ENCODE measurements at regions not wholly inside any gene's neighbourhood (a gene's known extent, or its start where the extent isn't known, plus 50 kb on each side); places are given as distances from the start of the nearest gene placed in this dataset.

- Histone ChIP-seq H3K27me3 (ENCODE audit: control insufficient read depth, insufficient read depth, low read length) (peaks cover 10% of the 10 kb centered on the region), H3K4me3 (ENCODE audit: low read depth, low read length) (no peak overlapping the region), H3K36me3 (ENCODE audit: control insufficient read depth, insufficient read depth, low read length) (no peaks in the 10 kb centered on the region)
- DNase-seq (ENCODE audit: low read depth), result no peak
- TF ChIP-seq, protein P1, sequence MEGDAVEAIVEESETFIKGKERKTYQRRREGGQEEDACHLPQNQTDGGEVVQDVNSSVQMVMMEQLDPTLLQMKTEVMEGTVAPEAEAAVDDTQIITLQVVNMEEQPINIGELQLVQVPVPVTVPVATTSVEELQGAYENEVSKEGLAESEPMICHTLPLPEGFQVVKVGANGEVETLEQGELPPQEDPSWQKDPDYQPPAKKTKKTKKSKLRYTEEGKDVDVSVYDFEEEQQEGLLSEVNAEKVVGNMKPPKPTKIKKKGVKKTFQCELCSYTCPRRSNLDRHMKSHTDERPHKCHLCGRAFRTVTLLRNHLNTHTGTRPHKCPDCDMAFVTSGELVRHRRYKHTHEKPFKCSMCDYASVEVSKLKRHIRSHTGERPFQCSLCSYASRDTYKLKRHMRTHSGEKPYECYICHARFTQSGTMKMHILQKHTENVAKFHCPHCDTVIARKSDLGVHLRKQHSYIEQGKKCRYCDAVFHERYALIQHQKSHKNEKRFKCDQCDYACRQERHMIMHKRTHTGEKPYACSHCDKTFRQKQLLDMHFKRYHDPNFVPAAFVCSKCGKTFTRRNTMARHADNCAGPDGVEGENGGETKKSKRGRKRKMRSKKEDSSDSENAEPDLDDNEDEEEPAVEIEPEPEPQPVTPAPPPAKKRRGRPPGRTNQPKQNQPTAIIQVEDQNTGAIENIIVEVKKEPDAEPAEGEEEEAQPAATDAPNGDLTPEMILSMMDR (IDR thresholded peaks at IDR 0.05; ENCODE audit: insufficient read depth, low read length, poor library complexity, severe bottlenecking), result no peak
Observed at GRCh38 chr10:78140066-78140630, 106.5 kb downstream of the RPS24 start.

DNA sequence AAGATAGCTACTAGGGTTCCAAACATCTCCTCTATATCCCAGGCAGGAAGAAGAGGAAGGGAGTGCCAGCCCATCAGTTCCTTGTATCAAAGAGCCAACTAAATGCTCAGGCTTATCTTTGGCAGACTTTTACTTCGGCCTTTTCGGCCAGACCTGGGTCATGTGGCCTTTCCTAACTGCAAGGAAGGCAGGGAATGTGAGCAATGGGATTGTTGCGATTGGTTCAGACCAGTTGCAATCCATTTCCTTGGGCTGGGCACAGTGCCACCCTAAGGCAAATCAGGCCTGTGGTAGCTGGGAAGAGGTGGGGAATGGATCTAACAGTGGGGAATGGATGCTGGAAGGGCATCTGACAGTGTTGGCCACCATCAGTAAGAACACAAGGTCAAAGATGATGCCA lies 109.9 kb downstream of the RPS24 start:
- TF ChIP-seq, protein P1 (IDR thresholded peaks at IDR 0.05; ENCODE audit: insufficient read depth, low read length, poor library complexity, severe bottlenecking), result no peak
- no peaks in the 10 kb centered on the region for H3K36me3 ChIP-seq (ENCODE audit: control insufficient read depth, insufficient read depth, low read length)
- H3K27me3 ChIP-seq (ENCODE audit: control insufficient read depth, insufficient read depth, low read length), result peaks cover 9% of the 10 kb centered on the region
- H3K4me3 ChIP-seq (ENCODE audit: low read depth, low read length), result no peak overlapping the region
- no peak for DNase-seq (ENCODE audit: low read depth)

- TF ChIP-seq, protein P1 (IDR thresholded peaks at IDR 0.05; ENCODE audit: insufficient read depth, low read length, poor library complexity, severe bottlenecking), result no peak
- DNase-seq (ENCODE audit: low read depth), result no peak
- no peaks in the 10 kb centered on the region for H3K36me3 ChIP-seq (ENCODE audit: control insufficient read depth, insufficient read depth, low read length)
- H3K4me3 ChIP-seq (ENCODE audit: low read depth, low read length), result no peak overlapping the region
- H3K27me3 ChIP-seq (ENCODE audit: control insufficient read depth, insufficient read depth, low read length), result peaks cover 5% of the 10 kb centered on the region
Observed at GRCh38 chr10:78146200-78146599, 112.5 kb downstream of the RPS24 start.

- TF ChIP-seq, protein P1 (IDR thresholded peaks at IDR 0.05; ENCODE audit: insufficient read depth, low read length, poor library complexity, severe bottlenecking), result no peak
- Histone ChIP-seq H3K36me3 (ENCODE audit: control insufficient read depth, insufficient read depth, low read length) (no peaks in the 10 kb centered on the region), H3K27me3 (ENCODE audit: control insufficient read depth, insufficient read depth, low read length) (peaks cover 2% of the 10 kb centered on the region), H3K4me3 (ENCODE audit: low read depth, low read length) (no peak overlapping the region)
- DNase-seq (ENCODE audit: low read depth), result no peak
Observed at GRCh38 chr10:78147202-78147601, 113.5 kb downstream of the RPS24 start.

DNA sequence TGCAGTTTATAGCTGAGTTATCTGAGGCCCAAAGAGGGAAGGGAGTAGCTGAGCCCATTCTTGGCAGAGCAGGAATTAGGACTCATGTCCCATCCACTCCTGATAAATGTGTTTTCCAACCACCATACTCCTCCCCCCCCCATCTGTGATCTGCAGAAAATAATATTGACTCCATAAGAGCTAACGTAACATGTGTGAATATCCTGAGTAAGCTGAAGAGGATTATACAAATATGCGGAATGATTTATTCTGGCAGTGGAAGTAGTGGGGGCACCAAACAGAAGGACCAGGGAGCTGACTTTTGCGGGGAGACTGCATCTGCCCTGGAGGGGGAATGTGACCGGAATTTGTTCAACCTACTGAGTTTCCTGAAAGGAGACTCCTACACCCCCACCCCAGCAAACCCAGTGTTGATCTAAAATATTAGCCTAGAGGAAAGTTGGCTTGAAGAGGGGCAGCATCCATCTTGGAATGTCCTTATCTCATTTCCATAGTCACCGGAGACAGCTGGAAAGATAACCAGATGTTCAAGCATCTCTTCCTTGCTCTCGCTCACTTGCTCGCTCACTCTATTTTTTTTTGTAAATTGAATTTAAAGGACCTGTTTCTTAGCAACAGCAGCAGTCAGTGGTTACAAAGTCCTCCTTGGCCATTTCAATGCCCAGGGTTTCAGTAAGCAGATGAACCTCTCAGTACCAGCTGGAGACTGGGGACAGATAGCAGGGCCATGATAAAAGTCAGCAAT lies 114.7 kb downstream of the RPS24 start:
- Histone ChIP-seq H3K36me3 (ENCODE audit: control insufficient read depth, insufficient read depth, low read length) (no peaks in the 10 kb centered on the region), H3K4me3 (ENCODE audit: low read depth, low read length) (no peak overlapping the region), H3K27me3 (ENCODE audit: control insufficient read depth, insufficient read depth, low read length) (peaks cover 2% of the 10 kb centered on the region)
- TF ChIP-seq, protein P1 (IDR thresholded peaks at IDR 0.05; ENCODE audit: insufficient read depth, low read length, poor library complexity, severe bottlenecking), result no peak
- no peak for DNase-seq (ENCODE audit: low read depth)
